ENCODE measurements at regions not wholly inside any gene's neighbourhood (a gene's known extent, or its start where the extent isn't known, plus 50 kb on each side); places are given as distances from the start of the nearest gene placed in this dataset.

DNA sequence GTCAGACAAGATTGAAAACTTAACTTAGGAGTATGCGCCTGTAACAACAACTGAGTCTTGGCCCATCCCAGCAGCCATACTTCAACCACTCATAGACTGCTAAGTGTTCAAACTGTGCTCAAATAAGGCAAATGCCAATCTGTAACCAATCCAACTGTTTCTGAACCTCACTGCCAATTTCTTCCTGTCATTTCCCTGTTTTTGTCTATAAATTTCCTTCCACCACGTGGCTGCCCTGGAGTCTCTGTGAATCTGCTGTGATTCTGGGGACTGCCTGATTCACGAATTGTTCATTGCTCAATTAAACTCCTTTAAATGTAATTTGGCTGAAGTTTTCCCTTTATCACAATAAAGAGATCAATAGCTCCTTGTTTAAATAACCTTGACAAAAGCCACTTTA, 50.8 kb upstream of the FREM2 start:
- TF ChIP-seq, protein P1, sequence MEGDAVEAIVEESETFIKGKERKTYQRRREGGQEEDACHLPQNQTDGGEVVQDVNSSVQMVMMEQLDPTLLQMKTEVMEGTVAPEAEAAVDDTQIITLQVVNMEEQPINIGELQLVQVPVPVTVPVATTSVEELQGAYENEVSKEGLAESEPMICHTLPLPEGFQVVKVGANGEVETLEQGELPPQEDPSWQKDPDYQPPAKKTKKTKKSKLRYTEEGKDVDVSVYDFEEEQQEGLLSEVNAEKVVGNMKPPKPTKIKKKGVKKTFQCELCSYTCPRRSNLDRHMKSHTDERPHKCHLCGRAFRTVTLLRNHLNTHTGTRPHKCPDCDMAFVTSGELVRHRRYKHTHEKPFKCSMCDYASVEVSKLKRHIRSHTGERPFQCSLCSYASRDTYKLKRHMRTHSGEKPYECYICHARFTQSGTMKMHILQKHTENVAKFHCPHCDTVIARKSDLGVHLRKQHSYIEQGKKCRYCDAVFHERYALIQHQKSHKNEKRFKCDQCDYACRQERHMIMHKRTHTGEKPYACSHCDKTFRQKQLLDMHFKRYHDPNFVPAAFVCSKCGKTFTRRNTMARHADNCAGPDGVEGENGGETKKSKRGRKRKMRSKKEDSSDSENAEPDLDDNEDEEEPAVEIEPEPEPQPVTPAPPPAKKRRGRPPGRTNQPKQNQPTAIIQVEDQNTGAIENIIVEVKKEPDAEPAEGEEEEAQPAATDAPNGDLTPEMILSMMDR (IDR thresholded peaks at IDR 0.05), result no peak
- TF ChIP-seq NFYB (CRISPR knock-in tag; conservative IDR thresholded peaks at IDR 0.05; ENCODE audit: low read depth) (no peak), ZNF423 (CRISPR knock-in tag; IDR thresholded peaks at IDR 0.05) (no peak), MYBL2 (CRISPR knock-in tag; IDR thresholded peaks at IDR 0.05) (no peak), ESRRA (CRISPR knock-in tag; IDR thresholded peaks at IDR 0.05; ENCODE audit: borderline replicate concordance) (no peak), NR2C2 (CRISPR knock-in tag; IDR thresholded peaks at IDR 0.05) (no peak), NFE2L1 (CRISPR knock-in tag; IDR thresholded peaks at IDR 0.05) (no peak)
- TF ChIP-seq, protein P2, sequence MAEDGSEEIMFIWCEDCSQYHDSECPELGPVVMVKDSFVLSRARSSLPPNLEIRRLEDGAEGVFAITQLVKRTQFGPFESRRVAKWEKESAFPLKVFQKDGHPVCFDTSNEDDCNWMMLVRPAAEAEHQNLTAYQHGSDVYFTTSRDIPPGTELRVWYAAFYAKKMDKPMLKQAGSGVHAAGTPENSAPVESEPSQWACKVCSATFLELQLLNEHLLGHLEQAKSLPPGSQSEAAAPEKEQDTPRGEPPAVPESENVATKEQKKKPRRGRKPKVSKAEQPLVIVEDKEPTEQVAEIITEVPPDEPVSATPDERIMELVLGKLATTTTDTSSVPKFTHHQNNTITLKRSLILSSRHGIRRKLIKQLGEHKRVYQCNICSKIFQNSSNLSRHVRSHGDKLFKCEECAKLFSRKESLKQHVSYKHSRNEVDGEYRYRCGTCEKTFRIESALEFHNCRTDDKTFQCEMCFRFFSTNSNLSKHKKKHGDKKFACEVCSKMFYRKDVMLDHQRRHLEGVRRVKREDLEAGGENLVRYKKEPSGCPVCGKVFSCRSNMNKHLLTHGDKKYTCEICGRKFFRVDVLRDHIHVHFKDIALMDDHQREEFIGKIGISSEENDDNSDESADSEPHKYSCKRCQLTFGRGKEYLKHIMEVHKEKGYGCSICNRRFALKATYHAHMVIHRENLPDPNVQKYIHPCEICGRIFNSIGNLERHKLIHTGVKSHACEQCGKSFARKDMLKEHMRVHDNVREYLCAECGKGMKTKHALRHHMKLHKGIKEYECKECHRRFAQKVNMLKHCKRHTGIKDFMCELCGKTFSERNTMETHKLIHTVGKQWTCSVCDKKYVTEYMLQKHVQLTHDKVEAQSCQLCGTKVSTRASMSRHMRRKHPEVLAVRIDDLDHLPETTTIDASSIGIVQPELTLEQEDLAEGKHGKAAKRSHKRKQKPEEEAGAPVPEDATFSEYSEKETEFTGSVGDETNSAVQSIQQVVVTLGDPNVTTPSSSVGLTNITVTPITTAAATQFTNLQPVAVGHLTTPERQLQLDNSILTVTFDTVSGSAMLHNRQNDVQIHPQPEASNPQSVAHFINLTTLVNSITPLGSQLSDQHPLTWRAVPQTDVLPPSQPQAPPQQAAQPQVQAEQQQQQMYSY (CRISPR knock-in tag; IDR thresholded peaks at IDR 0.05), result no peak
